IMR-90 (cell line): ENCODE measurements at regions not wholly inside any gene's neighbourhood (a gene's known extent, or its start where the extent isn't known, plus 50 kb on each side); places are given as distances from the start of the nearest gene placed in this dataset.

ENCODE experiments used
- ATAC-seq: fragments of 200-7000 bp; cut with Tn5 transposase; 2 replicates; pipeline ENCODE4 v1.9.1; 2020; ENCODE audit warnings: low read depth, mild to moderate bottlenecking, moderate library complexity
- BruUV-seq: library from RNA; stranded (reverse); fragments of 400-500 nt; replicated peaks from 2 replicates; lab custom pipeline; 2021; lab: Mats Ljungman, UMichigan
- CTCF ChIA-PET: fragments of 300-600 bp; formaldehyde crosslinking; extraction: SDS; loops from one replicate; lab custom pipeline; 2021; ENCODE audit warnings: antibody characterized with exemption; lab: Yijun Ruan, JAX
- POLR2A ChIA-PET: fragments of 300-600 bp; sonication (Branson Sonifier 250); formaldehyde crosslinking; loops from one replicate; lab custom pipeline; 2022; ENCODE audit warnings: antibody characterized with exemption; ENCODE audit not compliant: unreplicated experiment; lab: Charles Lee
- DNase-seq: peaks from one replicate; pipeline ENCODE4 v3.0.0; 2013
- H2AFZ ChIP-seq: replicated peaks from 2 replicates; pipeline ENCODE3; 2013; ENCODE audit warnings: low read length, mild to moderate bottlenecking; ENCODE audit not compliant: poor library complexity
- H2AK5ac ChIP-seq: 2 replicates; pipeline ENCODE4 v1.6.1; 2013; ENCODE audit warnings: low read depth, low read length, inconsistent platforms
- H2AK9ac ChIP-seq: replicated peaks from 2 replicates; pipeline ENCODE3; 2013; ENCODE audit warnings: mild to moderate bottlenecking, low read depth, low read length, moderate library complexity; ENCODE audit not compliant: poor library complexity
- H2BK120ac ChIP-seq: 2 replicates; pipeline ENCODE4 v1.6.1; 2013; ENCODE audit warnings: low read depth, low read length, inconsistent platforms
- H2BK15ac ChIP-seq: 3 replicates; pipeline ENCODE4 v1.6.1; 2013; ENCODE audit warnings: low read depth, low read length, inconsistent platforms
- H2BK20ac ChIP-seq: 2 replicates; pipeline ENCODE4 v1.6.1; 2013; ENCODE audit warnings: low read depth, mild to moderate bottlenecking, inconsistent platforms, low read length, moderate library complexity
- H2BK5ac ChIP-seq: 2 replicates; pipeline ENCODE4 v1.6.1; 2013; ENCODE audit warnings: mild to moderate bottlenecking, low read depth, low read length, inconsistent platforms; ENCODE audit not compliant: poor library complexity, severe bottlenecking
- H3K14ac ChIP-seq: replicated peaks from 2 replicates; pipeline ENCODE4 v1.6.1; 2013; ENCODE audit warnings: low read depth, low read length, inconsistent platforms
- H3K18ac ChIP-seq: 2 replicates; pipeline ENCODE4 v1.6.1; 2013; ENCODE audit warnings: low read depth, low read length, control low read depth
- H3K23ac ChIP-seq: 2 replicates; pipeline ENCODE4 v1.6.1; 2013; ENCODE audit warnings: low read depth, low read length, inconsistent platforms
- H3K27ac ChIP-seq: 2 replicates; pipeline ENCODE4 v1.5.1; 2013; ENCODE audit warnings: mild to moderate bottlenecking, control low read depth, low read length; ENCODE audit not compliant: insufficient read depth
- H3K27me3 ChIP-seq: 2 replicates; pipeline ENCODE4 v1.6.1; 2013; ENCODE audit warnings: low read length; ENCODE audit not compliant: control insufficient read depth, insufficient read depth
- H3K36me3 ChIP-seq: 2 replicates; pipeline ENCODE4 v1.6.1; 2013; ENCODE audit warnings: low read length, mixed read lengths; ENCODE audit not compliant: control insufficient read depth, insufficient read depth
- H3K4ac ChIP-seq: 2 replicates; pipeline ENCODE4 v1.6.1; 2013; ENCODE audit warnings: low read depth, low read length, inconsistent platforms
- H3K4me1 ChIP-seq: 2 replicates; pipeline ENCODE4 v1.6.1; 2013; ENCODE audit warnings: low read length, mixed read lengths; ENCODE audit not compliant: control insufficient read depth, insufficient read depth
- H3K4me2 ChIP-seq: 2 replicates; pipeline ENCODE4 v1.6.1; 2013; ENCODE audit warnings: low read depth, mild to moderate bottlenecking, control low read depth, low read length, moderate library complexity
- H3K4me3 ChIP-seq: 2 replicates; pipeline ENCODE4 v1.5.1; 2013; ENCODE audit warnings: low read depth, mild to moderate bottlenecking, control low read depth, low read length, moderate library complexity; ENCODE audit not compliant: insufficient read depth
- H3K56ac ChIP-seq: 2 replicates; pipeline ENCODE4 v1.6.1; 2013; ENCODE audit warnings: low read length, inconsistent platforms; ENCODE audit not compliant: insufficient read depth; ENCODE audit errors: extremely low read depth
- H3K79me1 ChIP-seq, 2 experiments: 2 replicates each; pipeline ENCODE4 v1.6.1; 2013; ENCODE audit warnings: low read length in 2 of 2, inconsistent platforms in 1 of 2, low read depth in 1 of 2
- H3K9ac ChIP-seq: 2 replicates; pipeline ENCODE4 v1.6.1; 2013; ENCODE audit warnings: low read depth, low read length, control low read depth
- H3K9me1 ChIP-seq: 2 replicates; pipeline ENCODE4 v1.6.1; 2013; ENCODE audit warnings: low read length, inconsistent platforms; ENCODE audit not compliant: insufficient read depth
- H3K9me3 ChIP-seq: 2 replicates; pipeline ENCODE4 v1.6.1; 2013; ENCODE audit warnings: low read length; ENCODE audit not compliant: control insufficient read depth, insufficient read depth
- H4K20me1 ChIP-seq: 2 replicates; pipeline ENCODE4 v1.6.1; 2013; ENCODE audit warnings: low read length, inconsistent platforms; ENCODE audit not compliant: insufficient read depth
- H4K5ac ChIP-seq: 2 replicates; pipeline ENCODE4 v1.6.1; 2013; ENCODE audit warnings: mild to moderate bottlenecking, low read depth, low read length, control low read depth
- H4K8ac ChIP-seq, 2 experiments: 2 replicates each; pipeline ENCODE4 v1.6.1; 2013; ENCODE audit warnings: low read depth in 2 of 2, low read length in 2 of 2, control low read depth in 1 of 2, inconsistent platforms in 1 of 2
- H4K91ac ChIP-seq: 2 replicates; pipeline ENCODE4 v1.6.1; 2013; ENCODE audit warnings: low read depth, low read length, inconsistent platforms; ENCODE audit not compliant: insufficient read depth
- BHLHE40 ChIP-seq: fragments of 150-350 bp; IDR thresholded peaks from 2 replicates; pipeline ENCODE4 v1.6.1; 2016; ENCODE audit warnings: mild to moderate bottlenecking, low read depth, low read length
- CEBPB ChIP-seq: IDR thresholded peaks from 2 replicates; pipeline ENCODE4 v1.6.1; 2012; ENCODE audit warnings: low read depth, low read length, improper control_type of control experiment
- CHD1 ChIP-seq: IDR thresholded peaks from 2 replicates; pipeline ENCODE4 v1.6.1; 2012; ENCODE audit warnings: low read depth, low read length, improper control_type of control experiment
- CTCF ChIP-seq: conservative IDR thresholded peaks from 2 replicates; pipeline ENCODE4 v1.5.1; 2012; ENCODE audit warnings: mild to moderate bottlenecking, low read depth, low read length, improper control_type of control experiment
- ELK1 ChIP-seq: fragments of 150-350 bp; IDR thresholded peaks from 2 replicates; pipeline ENCODE4 v1.6.1; 2016; ENCODE audit warnings: low read depth, mild to moderate bottlenecking, low read length, moderate library complexity, borderline replicate concordance
- FOS ChIP-seq: fragments of 150-350 bp; IDR thresholded peaks from 2 replicates; pipeline ENCODE4 v1.6.1; 2016; ENCODE audit warnings: low read depth, low read length
- MAFK ChIP-seq: IDR thresholded peaks from 2 replicates; pipeline ENCODE4 v1.6.1; 2012; ENCODE audit warnings: low read depth, low read length, improper control_type of control experiment
- MAZ ChIP-seq: IDR thresholded peaks from 2 replicates; pipeline ENCODE4 v1.6.1; 2012; ENCODE audit warnings: low read depth, mild to moderate bottlenecking, low read length, improper control_type of control experiment, moderate library complexity, borderline replicate concordance
- MXI1 ChIP-seq: IDR thresholded peaks from 2 replicates; pipeline ENCODE4 v1.6.1; 2012; ENCODE audit warnings: low read depth, mild to moderate bottlenecking, low read length, moderate library complexity, borderline replicate concordance
- NFE2L2 ChIP-seq: fragments of 150-350 bp; IDR thresholded peaks from 2 replicates; pipeline ENCODE4 v1.6.1; 2016; ENCODE audit warnings: low read depth, mild to moderate bottlenecking, low read length
- POLR2A ChIP-seq: IDR thresholded peaks from 2 replicates; pipeline ENCODE4 v1.6.1; 2012; ENCODE audit warnings: mild to moderate bottlenecking, low read depth, low read length
- RAD21 ChIP-seq: IDR thresholded peaks from 2 replicates; pipeline ENCODE4 v1.6.1; 2012; ENCODE audit warnings: low read length, improper control_type of control experiment
- RCOR1 ChIP-seq: IDR thresholded peaks from 2 replicates; pipeline ENCODE4 v1.6.1; 2012; ENCODE audit warnings: mild to moderate bottlenecking, low read length, improper control_type of control experiment; ENCODE audit not compliant: insufficient replicate concordance
- RFX5 ChIP-seq: IDR thresholded peaks from 2 replicates; pipeline ENCODE4 v1.8.0; 2012; ENCODE audit warnings: low read depth, mild to moderate bottlenecking, low read length, moderate library complexity
- SMC3 ChIP-seq: fragments of 150-350 bp; IDR thresholded peaks from 2 replicates; pipeline ENCODE4 v1.6.1; 2016; ENCODE audit warnings: low read depth, mild to moderate bottlenecking, antibody characterized with exemption, low read length, moderate library complexity
- USF2 ChIP-seq: fragments of 150-350 bp; IDR thresholded peaks from 2 replicates; pipeline ENCODE4 v1.6.1; 2017; ENCODE audit warnings: mild to moderate bottlenecking, antibody characterized with exemption, low read length, low read depth
- WGBS, 2 experiments: methylation state at CpG; one replicate each; pipeline versions ENCODE4 v1.1.5 to v1.1.7; 2013; ENCODE audit warnings: missing lambda C conversion rate in 2 of 2; ENCODE audit not compliant: insufficient read length in 1 of 2; ENCODE audit errors: extremely low coverage in 2 of 2; 5-methylcytosine and 5-hydroxymethylcytosine counted together
- dilution Hi-C: fragments of 300-500 bp; cut with HindIII; formaldehyde crosslinking; loops from one replicate; pipeline ENCODE4 v1.14.3; 2018; ENCODE audit warnings: low sequenced_read_pairs; ENCODE audit not compliant: unreplicated experiment
- in situ Hi-C: fragments of 300-500 bp; cut with MboI; formaldehyde crosslinking; loops from 3 replicates; pipeline ENCODE4 v1.14.3; 2019; ENCODE audit warnings: low sequenced_read_pairs, inconsistent platforms, mixed read lengths
- intact Hi-C: fragments of 100-400 bp; cut with micrococcal nuclease; formaldehyde crosslinking; loops from 2 replicates; pipeline ENCODE4 v1.10.0; 2022

- POLR2A ChIA-PET, result no interaction called here
- H3K4me1 ChIP-seq, result no peaks in the 10 kb centered on the region
- no peaks in the 10 kb centered on the region for H3K9me1 ChIP-seq
- H3K4me2 ChIP-seq, result no peak overlapping the region
- no peak for ATAC-seq
- peaks cover 14% of the 10 kb centered on the region for H3K27me3 ChIP-seq
- H2AK5ac ChIP-seq, result no peak overlapping the region
- DNase-seq, result no peak
- H4K91ac ChIP-seq, result no peak overlapping the region
- no peak overlapping the region for H2BK15ac ChIP-seq
- TF ChIP-seq CEBPB, result no peak
- TF ChIP-seq RCOR1, result no peak
- no peak for TF ChIP-seq SMC3
- TF ChIP-seq USF2, result no peak
- no peak for TF ChIP-seq CTCF
- no peak for TF ChIP-seq BHLHE40
- no peak for TF ChIP-seq RFX5
- TF ChIP-seq ELK1, result no peak
- no peak for TF ChIP-seq RAD21
- TF ChIP-seq CHD1, result no peak
- no peak for TF ChIP-seq NFE2L2
- no peak for TF ChIP-seq MAZ
- no peak for TF ChIP-seq MXI1
- TF ChIP-seq MAFK, result no peak
- no peak for TF ChIP-seq POLR2A
- TF ChIP-seq FOS, result no peak
- H3K36me3 ChIP-seq, result no peaks in the 10 kb centered on the region
- CTCF ChIA-PET, result no interaction called here
- WGBS, 2 experiments, result no CpG with 5 or more reads among the region's 2 CpGs
- no peaks in the 10 kb centered on the region for H4K20me1 ChIP-seq
- in situ Hi-C loops, result no loop called here
- no peak overlapping the region for H3K27ac ChIP-seq
- H2BK5ac ChIP-seq, result no peak overlapping the region
- no peak overlapping the region for H2AK9ac ChIP-seq
- H3K23ac ChIP-seq, result no peak overlapping the region
- H3K79me1 ChIP-seq, result no peaks in the 10 kb centered on the region
- no peak overlapping the region for H4K5ac ChIP-seq
- H4K8ac ChIP-seq, result no peak overlapping the region
- dilution Hi-C loops, result no loop called here
- intact Hi-C loops, result no loop called here
- H2BK20ac ChIP-seq, result no peak overlapping the region
- no peak overlapping the region for H2BK120ac ChIP-seq
- no peak overlapping the region for H2AFZ ChIP-seq
- H3K9ac ChIP-seq, result no peak overlapping the region
- no peak overlapping the region for H3K14ac ChIP-seq
- no peak overlapping the region for H3K18ac ChIP-seq
- no peak overlapping the region for H3K4me3 ChIP-seq
- H3K9me3 ChIP-seq, result no peaks in the 10 kb centered on the region
- H3K4ac ChIP-seq, result no peak overlapping the region
- BruUV-seq, result no TSS peak
- H3K56ac ChIP-seq, result no peak overlapping the region
These were observed 170.8 kb upstream of the GATB start for GRCh38 chr4:151931563-151931962.
